OCI-LY7 (cell line): ENCODE measurements at regions not wholly inside any gene's neighbourhood (a gene's known extent, or its start where the extent isn't known, plus 50 kb on each side); places are given as distances from the start of the nearest gene placed in this dataset.

ENCODE experiments used
- BruUV-seq: library from RNA; stranded (reverse); fragments of 400-500 nt; replicated peaks from 2 replicates; lab custom pipeline; 2021; lab: Mats Ljungman, UMichigan
- CTCF ChIA-PET: fragments of 300-600 bp; sonication (Branson Sonifier 250); formaldehyde crosslinking; loops from one replicate; lab custom pipeline; 2022; ENCODE audit warnings: antibody characterized with exemption; ENCODE audit not compliant: unreplicated experiment; lab: Charles Lee
- POLR2A ChIA-PET: fragments of 300-600 bp; sonication (Branson Sonifier 250); formaldehyde crosslinking; loops from one replicate; lab custom pipeline; 2022; ENCODE audit warnings: antibody characterized with exemption; lab: Charles Lee
- DNase-seq: peaks from one replicate; pipeline ENCODE4 v3.0.0-alpha.2; 2015; ENCODE audit warnings: low spot score
- H2AFZ ChIP-seq: fragments of 200-600 bp; sonication (generic), shearing (Covaris generic); 2 replicates; pipeline ENCODE4 v1.6.1; 2014; ENCODE audit warnings: mild to moderate bottlenecking, antibody characterized with exemption, low read length, moderate library complexity
- H3K27ac ChIP-seq: fragments of 200-600 bp; sonication (generic); 2 replicates; pipeline ENCODE4 v1.5.1; 2014; ENCODE audit warnings: mixed run types, low read depth, mild to moderate bottlenecking, moderate library complexity, low read length, inconsistent platforms; ENCODE audit not compliant: poor library complexity, severe bottlenecking
- H3K36me3 ChIP-seq: fragments of 200-600 bp; sonication (generic); 2 replicates; pipeline ENCODE4 v1.6.1; 2014; ENCODE audit warnings: mild to moderate bottlenecking, antibody characterized with exemption, low read length, moderate library complexity, mixed read lengths; ENCODE audit not compliant: insufficient read depth
- H3K4me1 ChIP-seq: fragments of 200-600 bp; sonication (generic); 2 replicates; pipeline ENCODE4 v1.5.1; 2014; ENCODE audit warnings: mild to moderate bottlenecking, low read length; ENCODE audit not compliant: insufficient read depth, poor library complexity, severe bottlenecking
- H3K4me2 ChIP-seq: fragments of 200-600 bp; sonication (generic); 2 replicates; pipeline ENCODE4 v1.6.1; 2014; ENCODE audit warnings: mild to moderate bottlenecking, low read length
- H3K4me3 ChIP-seq: fragments of 200-600 bp; sonication (generic); 2 replicates; pipeline ENCODE4 v1.5.1; 2014; ENCODE audit warnings: mild to moderate bottlenecking, low read depth, low read length; ENCODE audit not compliant: poor library complexity, severe bottlenecking
- H3K79me2 ChIP-seq: fragments of 200-600 bp; sonication (generic); 2 replicates; pipeline ENCODE4 v1.6.1; 2016; ENCODE audit warnings: low read depth, mild to moderate bottlenecking, low read length, moderate library complexity, mixed read lengths; ENCODE audit not compliant: insufficient read depth
- H3K9me2 ChIP-seq: fragments of 200-600 bp; sonication (generic); 2 replicates; pipeline ENCODE4 v1.6.1; 2016; ENCODE audit warnings: mild to moderate bottlenecking, low read length, mixed read lengths; ENCODE audit not compliant: insufficient read depth
- H3K9me3 ChIP-seq: fragments of 200-600 bp; sonication (generic); 2 replicates; pipeline ENCODE4 v1.6.1; 2014; ENCODE audit warnings: mild to moderate bottlenecking, mixed run types, low read length, mixed read lengths
- H4K20me1 ChIP-seq: fragments of 200-600 bp; sonication (generic); 2 replicates; pipeline ENCODE4 v1.6.1; 2014; ENCODE audit warnings: mild to moderate bottlenecking, antibody characterized with exemption, low read length, moderate library complexity, mixed read lengths; ENCODE audit not compliant: insufficient read depth
- CTCF ChIP-seq: fragments of 200-600 bp; sonication (generic); conservative IDR thresholded peaks from 2 replicates; pipeline ENCODE4 v1.5.1; 2014; ENCODE audit warnings: mild to moderate bottlenecking, antibody characterized with exemption, low read length, moderate library complexity, mixed read lengths
- EZH2phosphoT487 ChIP-seq: fragments of 200-600 bp; sonication (generic); IDR thresholded peaks from 2 replicates; pipeline ENCODE4 v1.6.1; 2018; ENCODE audit warnings: low read depth, borderline replicate concordance, mild to moderate bottlenecking, mixed run types, antibody characterized with exemption, low read length, moderate library complexity, mixed read lengths
- intact Hi-C: fragments of 100-400 bp; cut with micrococcal nuclease; formaldehyde crosslinking; loops from one replicate; pipeline ENCODE4 v1.10.0; 2022; ENCODE audit not compliant: unreplicated experiment

GRCh38 chr2:76385943-76386342 lies 675.2 kb upstream of the GCFC2 start:
- no peaks in the 10 kb centered on the region for H3K36me3 ChIP-seq
- H3K9me3 ChIP-seq: no peaks in the 10 kb centered on the region
- CTCF ChIA-PET: no interaction called here
- TF ChIP-seq CTCF (no peak), EZH2phosphoT487 (no peak)
- DNase-seq: no peak
- no TSS peak for BruUV-seq
- POLR2A ChIA-PET: no interaction called here
- H3K27ac ChIP-seq: no peak overlapping the region
- H3K79me2 ChIP-seq: no peaks in the 10 kb centered on the region
- no peaks in the 10 kb centered on the region for H3K9me2 ChIP-seq
- H3K4me1 ChIP-seq: no peaks in the 10 kb centered on the region
- intact Hi-C loops: no loop called here
- H3K4me3 ChIP-seq: no peak overlapping the region
- H3K4me2 ChIP-seq: no peak overlapping the region
- H4K20me1 ChIP-seq: no peaks in the 10 kb centered on the region
- H2AFZ ChIP-seq: no peak overlapping the region

- CTCF ChIA-PET: no interaction called here
- no peak for TF ChIP-seq CTCF
- TF ChIP-seq EZH2phosphoT487: no peak
- intact Hi-C loops: no loop called here
- no peaks in the 10 kb centered on the region for H4K20me1 ChIP-seq
- H2AFZ ChIP-seq: no peak overlapping the region
- BruUV-seq: no TSS peak
- H3K79me2 ChIP-seq: no peaks in the 10 kb centered on the region
- DNase-seq: no peak
- H3K36me3 ChIP-seq: no peaks in the 10 kb centered on the region
- H3K4me2 ChIP-seq: no peak overlapping the region
- H3K4me1 ChIP-seq: no peaks in the 10 kb centered on the region
- H3K4me3 ChIP-seq: no peak overlapping the region
- no peak overlapping the region for H3K27ac ChIP-seq
- POLR2A ChIA-PET: no interaction called here
- H3K9me3 ChIP-seq: no peaks in the 10 kb centered on the region
- H3K9me2 ChIP-seq: no peaks in the 10 kb centered on the region
Observed at GRCh38 chr2:76381624-76382023, 670.9 kb upstream of the GCFC2 start.

GRCh38 chr2:76378140-76378539 lies 667.4 kb upstream of the GCFC2 start:
- ChIA-PET CTCF (no interaction called here), POLR2A (interaction anchor here (1.0 kb wide), 1 partner anchor 11 kb away, joined by 3 read pairs; no protein-coding TSS in a partner anchor)
- DNase-seq: no peak
- Histone ChIP-seq H3K36me3 (no peaks in the 10 kb centered on the region), H3K79me2 (no peaks in the 10 kb centered on the region), H2AFZ (no peak overlapping the region), H4K20me1 (no peaks in the 10 kb centered on the region), H3K9me2 (no peaks in the 10 kb centered on the region), H3K4me3 (no peak overlapping the region), H3K27ac (no peak overlapping the region), H3K9me3 (no peaks in the 10 kb centered on the region), H3K4me2 (no peak overlapping the region), H3K4me1 (no peaks in the 10 kb centered on the region)
- no TSS peak for BruUV-seq
- no peak for TF ChIP-seq CTCF
- no peak for TF ChIP-seq EZH2phosphoT487
- intact Hi-C loops: no loop called here
